HG03354 (cell line): ENCODE measurements at regions not wholly inside any gene's neighbourhood (a gene's known extent, or its start where the extent isn't known, plus 50 kb on each side); places are given as distances from the start of the nearest gene placed in this dataset.

ENCODE experiments used
- ATAC-seq: cut with Tn5 transposase; IDR thresholded peaks from one replicate; pipeline ENCODE4 v1.9.1; 2021; ENCODE audit warnings: mild to moderate bottlenecking; ENCODE audit not compliant: unreplicated experiment, poor library complexity, severe bottlenecking

DNA sequence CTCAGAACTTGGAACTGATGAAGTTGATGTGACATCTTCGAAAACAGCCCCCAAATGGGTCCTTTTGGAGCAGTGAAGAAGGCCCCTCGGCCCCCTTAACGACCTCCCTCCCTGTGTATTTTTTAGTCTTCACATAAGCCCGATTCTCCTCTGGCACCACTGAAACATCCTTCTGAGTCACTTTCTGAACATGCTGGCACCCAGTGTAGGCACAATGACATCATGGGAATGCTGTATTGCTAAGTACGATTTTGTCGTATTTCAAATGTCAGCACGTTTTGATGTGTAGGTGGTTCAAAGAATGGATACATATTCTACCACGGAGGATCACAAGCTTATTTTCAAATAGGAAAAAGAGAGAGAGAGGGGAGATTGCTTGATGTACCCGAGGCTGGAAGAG lies 111.7 kb upstream of the RIOK3 start:
- no peak for ATAC-seq

DNA sequence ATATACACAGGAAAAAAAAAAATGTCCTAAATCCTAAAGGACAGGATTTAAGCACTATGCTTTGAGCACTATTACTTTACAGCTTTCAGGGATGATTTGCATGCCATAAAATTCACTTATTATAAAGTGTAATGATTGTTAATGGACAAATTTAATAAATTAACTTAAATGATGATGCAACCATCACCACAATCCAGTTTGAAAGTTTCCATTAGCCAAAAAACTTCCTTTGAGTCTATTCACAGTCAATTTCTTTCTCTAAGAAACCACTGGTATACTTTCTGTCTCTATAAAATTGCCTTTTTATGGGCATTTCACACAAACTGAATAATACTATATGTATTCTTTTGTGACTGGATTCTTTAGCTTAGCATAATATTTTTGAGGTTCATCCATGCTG lies 111.1 kb upstream of the RIOK3 start:
- no peak for ATAC-seq

- ATAC-seq = no peak
Measured at GRCh38 chr18:23342506-23342905, 110.6 kb upstream of the RIOK3 start.

GRCh38 chr18:23350188-23350587 lies 102.9 kb upstream of the RIOK3 start:
- ATAC-seq = no peak

- ATAC-seq = no peak
Measured at GRCh38 chr18:23351521-23351920, 101.6 kb upstream of the RIOK3 start.

GRCh38 chr18:23352042-23352441 lies 101.0 kb upstream of the RIOK3 start:
- no peak for ATAC-seq

DNA sequence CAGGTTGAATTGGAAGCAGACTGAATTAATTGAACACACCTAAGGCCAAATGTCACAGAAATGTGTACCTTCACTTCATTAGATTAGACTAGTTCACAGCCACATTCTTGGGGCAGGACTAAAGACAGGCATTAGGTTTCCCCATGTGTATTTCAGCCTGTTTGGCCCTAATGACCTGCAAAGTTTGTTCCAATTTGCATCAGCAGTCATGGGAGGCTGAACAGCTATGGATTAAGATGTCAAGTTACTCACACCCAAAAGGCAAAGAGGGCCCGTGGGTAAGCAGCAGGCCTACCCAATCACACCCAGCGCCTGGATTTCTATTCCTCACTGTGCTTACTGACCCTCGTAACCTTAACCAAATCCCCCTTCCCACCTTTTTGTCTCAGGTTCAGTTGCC lies 99.6 kb upstream of the RIOK3 start:
- ATAC-seq = peak; percentile 58

DNA sequence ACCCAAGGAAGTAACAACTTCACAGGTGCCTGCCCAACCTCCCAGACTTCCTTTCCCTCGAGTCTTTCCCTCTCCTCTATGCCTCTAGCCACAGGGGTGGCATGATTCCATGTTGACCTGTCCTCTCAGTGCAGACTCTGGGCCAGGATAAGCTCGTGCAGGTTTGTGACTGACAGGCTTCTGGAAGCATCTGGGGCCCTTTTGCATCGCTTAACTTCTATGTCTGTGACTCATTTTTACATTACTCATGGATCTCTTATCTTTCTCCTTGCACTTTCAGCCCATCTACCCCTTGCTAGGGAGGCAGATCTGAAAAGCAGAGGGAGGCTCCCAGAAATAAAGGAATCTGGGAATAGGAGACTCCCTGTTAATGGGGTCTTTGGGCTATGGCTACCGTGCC lies 98.5 kb upstream of the RIOK3 start:
- ATAC-seq = no peak

DNA sequence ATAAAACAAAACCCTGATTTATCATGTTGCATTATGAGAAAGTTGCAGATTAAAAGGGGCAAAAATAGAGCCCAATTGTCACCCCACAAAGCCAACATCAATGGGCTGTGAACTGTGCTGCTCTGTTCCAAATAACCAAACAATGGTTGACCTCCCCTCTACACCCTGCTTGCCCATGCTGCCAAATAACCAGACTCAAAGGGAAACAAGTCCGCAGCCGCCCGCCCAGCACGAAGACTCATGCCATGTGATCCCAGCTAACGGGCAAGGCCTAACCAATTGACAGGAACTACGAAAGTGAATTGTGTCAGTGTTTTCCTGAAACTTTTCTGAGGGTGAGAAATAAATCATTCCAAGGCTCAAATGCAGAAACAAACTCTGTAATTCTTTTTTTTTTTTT lies 97.9 kb upstream of the RIOK3 start:
- no peak for ATAC-seq

- no peak for ATAC-seq
Measured at GRCh38 chr18:23356424-23356823, 96.7 kb upstream of the RIOK3 start.

GRCh38 chr18:23356915-23357601 lies 96.0 kb upstream of the RIOK3 start:
- ATAC-seq = no peak

- no peak for ATAC-seq
Measured at GRCh38 chr18:23357996-23358594, 95.0 kb upstream of the RIOK3 start.

DNA sequence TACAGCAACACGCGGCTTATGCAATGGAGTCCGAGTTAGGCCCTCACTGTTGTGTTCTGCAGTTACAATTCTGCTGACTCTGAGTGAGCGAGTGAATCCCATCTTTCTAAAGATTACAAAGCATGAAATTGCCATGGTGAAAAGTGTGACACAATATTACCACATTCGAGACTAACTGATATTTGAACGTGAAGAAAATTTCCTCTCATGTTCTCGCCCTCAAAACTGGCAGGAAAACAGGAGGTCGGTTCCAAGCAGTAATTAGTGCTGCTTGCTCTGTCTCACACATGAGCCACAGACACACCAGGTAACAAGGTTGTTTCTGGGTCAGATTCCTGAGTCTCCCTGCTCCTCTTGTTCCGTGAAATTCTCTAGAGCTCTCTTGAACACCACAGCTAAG lies 93.7 kb upstream of the RIOK3 start:
- ATAC-seq = no peak

- ATAC-seq = no peak
Measured at GRCh38 chr18:23363865-23364570, 89.1 kb upstream of the RIOK3 start.

DNA sequence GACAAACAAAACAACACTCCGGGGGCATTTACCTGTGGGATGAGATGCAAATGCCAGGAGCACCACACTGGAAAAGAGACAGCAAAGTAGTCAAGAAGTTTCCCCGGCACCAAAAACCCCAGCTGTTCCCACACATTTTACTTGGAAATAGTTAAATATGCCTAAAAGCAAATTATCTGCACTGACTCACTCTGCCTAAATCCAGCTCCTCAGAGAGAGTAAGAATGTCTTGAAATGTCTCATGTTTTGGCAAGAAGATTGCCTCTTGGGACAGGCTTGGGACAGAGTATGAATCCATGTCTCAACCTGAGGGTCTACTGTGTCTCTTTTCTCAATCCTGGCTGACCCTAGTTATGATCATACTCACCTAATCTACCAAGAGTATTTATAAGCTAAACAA lies 87.5 kb upstream of the RIOK3 start:
- no peak for ATAC-seq

GRCh38 chr18:23369266-23369665 lies 83.8 kb upstream of the RIOK3 start:
- no peak for ATAC-seq

DNA sequence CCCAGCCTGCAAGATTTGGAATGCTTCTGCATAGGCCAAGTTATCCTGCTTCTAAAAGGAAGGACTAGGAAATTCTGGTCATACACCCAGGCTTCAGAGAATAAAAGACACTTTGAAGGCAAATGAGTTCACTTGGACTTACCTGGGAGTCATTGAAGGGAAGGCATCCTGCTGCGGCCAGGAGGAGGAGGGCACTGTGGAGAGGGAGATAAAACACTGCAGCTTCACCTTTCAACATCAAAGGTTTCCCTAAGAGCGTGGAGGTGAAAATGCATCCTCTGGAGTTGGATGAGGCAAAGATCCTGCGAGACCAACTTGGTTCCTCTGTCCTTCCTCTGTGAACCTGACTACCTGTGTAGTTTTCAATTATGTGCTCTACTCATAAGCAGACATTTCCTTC lies 79.5 kb upstream of the RIOK3 start:
- ATAC-seq = no peak

DNA sequence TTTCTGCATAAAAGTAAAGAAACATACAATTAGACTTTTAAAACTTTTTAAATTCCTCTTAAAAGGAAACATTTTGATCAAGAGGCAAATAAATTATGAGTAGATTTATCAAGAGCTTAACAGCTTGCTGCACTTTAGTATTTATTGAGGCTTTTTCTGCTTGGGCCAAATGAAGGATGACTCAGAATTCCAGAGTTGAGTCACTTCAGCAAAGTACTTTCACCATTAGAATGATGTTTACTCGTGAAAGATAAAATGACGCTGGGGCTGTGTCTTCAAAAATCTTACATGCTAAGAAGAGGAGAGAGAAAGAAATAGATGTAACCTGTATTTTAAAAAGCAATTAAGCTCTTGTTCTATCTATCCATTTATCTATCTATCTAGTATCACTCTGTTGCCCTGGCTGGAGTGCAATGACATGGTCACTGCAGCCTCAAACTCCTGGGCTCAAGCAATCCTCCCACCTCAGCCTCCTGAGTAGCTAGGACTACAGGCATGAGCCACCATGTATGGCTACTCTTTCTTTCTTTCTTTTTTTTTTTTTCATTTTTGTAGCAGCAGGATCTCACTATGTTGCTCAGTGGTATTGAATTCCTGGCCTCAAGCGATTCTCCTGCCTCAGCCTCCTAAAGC lies 75.3 kb upstream of the RIOK3 start:
- ATAC-seq = peak; percentile 67

GRCh38 chr18:23378302-23378686 lies 74.8 kb upstream of the RIOK3 start:
- no peak for ATAC-seq

DNA sequence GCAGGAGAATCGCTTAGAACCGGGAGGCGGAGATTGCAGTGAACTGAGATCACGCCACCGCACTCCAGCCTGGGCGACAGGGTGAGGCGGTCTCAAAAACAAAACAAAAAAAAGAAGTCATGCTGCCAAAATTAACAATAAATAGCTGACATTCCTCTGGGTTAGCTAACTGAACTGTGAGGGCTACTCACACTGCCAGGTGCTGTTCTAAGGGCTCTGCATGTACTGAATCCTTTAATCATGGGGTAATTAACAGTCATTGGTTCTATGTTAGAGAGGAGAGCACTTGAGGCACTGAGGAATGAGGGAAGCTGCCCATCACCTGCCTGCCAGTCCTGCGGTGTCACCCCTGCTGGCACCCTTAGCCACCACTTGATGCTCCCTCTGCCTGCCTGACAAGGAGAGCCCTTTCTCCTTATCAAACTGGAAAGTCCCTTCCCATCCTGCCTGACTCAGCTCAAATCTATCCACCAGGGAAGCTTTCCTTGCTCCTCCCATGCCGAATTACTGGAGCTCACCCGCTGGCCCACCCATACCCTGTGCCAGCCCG lies 73.0 kb upstream of the RIOK3 start:
- no peak for ATAC-seq

- ATAC-seq = no peak
Measured at GRCh38 chr18:23380817-23381216, 72.3 kb upstream of the RIOK3 start.
